ENCODE measurements at regions not wholly inside any gene's neighbourhood (a gene's known extent, or its start where the extent isn't known, plus 50 kb on each side); places are given as distances from the start of the nearest gene placed in this dataset.

GRCh38 chr13:59126474-59126873, 1037.3 kb downstream of the DIAPH3 start:
- TF ChIP-seq CTCF (IDR thresholded peaks at IDR 0.05) (no peak), POLR2A (IDR thresholded peaks at IDR 0.05) (no peak)

Measured in Peyer's patch (tissue), 4 donors.